GM12878 (cell line): ENCODE measurements at regions not wholly inside any gene's neighbourhood (a gene's known extent, or its start where the extent isn't known, plus 50 kb on each side); places are given as distances from the start of the nearest gene placed in this dataset.

Source experiments
- BACH1 ChIP-seq: fragments of 450-650 bp; IDR thresholded peaks from 2 replicates; pipeline ENCODE4 v1.6.1; 2017; ENCODE audit warnings: mild to moderate bottlenecking, borderline replicate concordance
- CEBPZ ChIP-seq: fragments of 150-350 bp; IDR thresholded peaks from 2 replicates; pipeline ENCODE4 v1.6.1; 2016; ENCODE audit warnings: low read depth, low read length
- CTCF ChIP-seq, 3 experiments: IDR thresholded peaks in 2 of 3; conservative IDR thresholded peaks in 1 of 3; 2 replicates each; pipeline ENCODE4 v1.5.1; 2011; ENCODE audit warnings: low read depth in 3 of 3, low read length in 3 of 3, mild to moderate bottlenecking in 3 of 3, control low read depth in 2 of 3, moderate library complexity in 2 of 3, inconsistent platforms in 1 of 3, mixed read lengths in 1 of 3; ENCODE audit not compliant: control insufficient read depth in 2 of 3, insufficient read depth in 1 of 3; ENCODE audit errors: extremely low read depth in 1 of 3
- FOS ChIP-seq: IDR thresholded peaks from 3 replicates; pipeline ENCODE4 v1.6.1; 2011; ENCODE audit warnings: borderline replicate concordance; ENCODE audit not compliant: insufficient read length; ENCODE audit errors: extremely low read depth
- HCFC1 ChIP-seq: fragments of 150-350 bp; IDR thresholded peaks from 2 replicates; pipeline ENCODE4 v1.6.1; 2014; ENCODE audit warnings: low read length
- NFYB ChIP-seq: IDR thresholded peaks from 2 replicates; pipeline ENCODE4 v1.6.1; 2011; ENCODE audit warnings: low read depth, mild to moderate bottlenecking, low read length, improper control_type of control experiment, moderate library complexity; ENCODE audit not compliant: insufficient read depth
- POLR2AphosphoS2 ChIP-seq: IDR thresholded peaks from 2 replicates; pipeline ENCODE4 v1.6.1; 2011; ENCODE audit warnings: low read depth, mild to moderate bottlenecking, low read length, improper control_type of control experiment, moderate library complexity
- SMC3 ChIP-seq: IDR thresholded peaks from 2 replicates; pipeline ENCODE4 v1.6.1; 2011; ENCODE audit warnings: low read length, improper control_type of control experiment, borderline replicate concordance
- TBL1XR1 ChIP-seq: IDR thresholded peaks from 2 replicates; pipeline ENCODE4 v1.6.1; 2012; ENCODE audit warnings: low read depth, low read length, improper control_type of control experiment
- TF ChIP-seq, protein P1 (sequence below): fragments of 450-650 bp; IDR thresholded peaks from 2 replicates; pipeline ENCODE4 v1.6.1; 2016; ENCODE audit warnings: mild to moderate bottlenecking, moderate library complexity, borderline replicate concordance

- TF ChIP-seq CTCF (IDR thresholded peaks at IDR 0.05 in 2 of 3, conservative IDR thresholded peaks at IDR 0.05 in 1 of 3; ENCODE audit: control insufficient read depth in 2 of 3, extremely low read depth in 1 of 3, insufficient read depth in 1 of 3, low read depth in 3 of 3, low read length in 3 of 3), result no peak
- TF ChIP-seq, protein P1, sequence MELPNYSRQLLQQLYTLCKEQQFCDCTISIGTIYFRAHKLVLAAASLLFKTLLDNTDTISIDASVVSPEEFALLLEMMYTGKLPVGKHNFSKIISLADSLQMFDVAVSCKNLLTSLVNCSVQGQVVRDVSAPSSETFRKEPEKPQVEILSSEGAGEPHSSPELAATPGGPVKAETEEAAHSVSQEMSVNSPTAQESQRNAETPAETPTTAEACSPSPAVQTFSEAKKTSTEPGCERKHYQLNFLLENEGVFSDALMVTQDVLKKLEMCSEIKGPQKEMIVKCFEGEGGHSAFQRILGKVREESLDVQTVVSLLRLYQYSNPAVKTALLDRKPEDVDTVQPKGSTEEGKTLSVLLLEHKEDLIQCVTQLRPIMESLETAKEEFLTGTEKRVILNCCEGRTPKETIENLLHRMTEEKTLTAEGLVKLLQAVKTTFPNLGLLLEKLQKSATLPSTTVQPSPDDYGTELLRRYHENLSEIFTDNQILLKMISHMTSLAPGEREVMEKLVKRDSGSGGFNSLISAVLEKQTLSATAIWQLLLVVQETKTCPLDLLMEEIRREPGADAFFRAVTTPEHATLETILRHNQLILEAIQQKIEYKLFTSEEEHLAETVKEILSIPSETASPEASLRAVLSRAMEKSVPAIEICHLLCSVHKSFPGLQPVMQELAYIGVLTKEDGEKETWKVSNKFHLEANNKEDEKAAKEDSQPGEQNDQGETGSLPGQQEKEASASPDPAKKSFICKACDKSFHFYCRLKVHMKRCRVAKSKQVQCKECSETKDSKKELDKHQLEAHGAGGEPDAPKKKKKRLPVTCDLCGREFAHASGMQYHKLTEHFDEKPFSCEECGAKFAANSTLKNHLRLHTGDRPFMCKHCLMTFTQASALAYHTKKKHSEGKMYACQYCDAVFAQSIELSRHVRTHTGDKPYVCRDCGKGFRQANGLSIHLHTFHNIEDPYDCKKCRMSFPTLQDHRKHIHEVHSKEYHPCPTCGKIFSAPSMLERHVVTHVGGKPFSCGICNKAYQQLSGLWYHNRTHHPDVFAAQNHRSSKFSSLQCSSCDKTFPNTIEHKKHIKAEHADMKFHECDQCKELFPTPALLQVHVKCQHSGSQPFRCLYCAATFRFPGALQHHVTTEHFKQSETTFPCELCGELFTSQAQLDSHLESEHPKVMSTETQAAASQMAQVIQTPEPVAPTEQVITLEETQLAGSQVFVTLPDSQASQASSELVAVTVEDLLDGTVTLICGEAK, result no peak
- TF ChIP-seq HCFC1, result no peak
- TF ChIP-seq TBL1XR1, result no peak
- no peak for TF ChIP-seq NFYB
- no peak for TF ChIP-seq POLR2AphosphoS2
- TF ChIP-seq FOS, result no peak
- no peak for TF ChIP-seq SMC3
- no peak for TF ChIP-seq BACH1
- TF ChIP-seq CEBPZ, result no peak
Measured at GRCh38 chr6:56368491-56368890, 121.1 kb upstream of the COL21A1 start.
